Testis (tissue), 2 donors: ENCODE measurements at regions not wholly inside any gene's neighbourhood (a gene's known extent, or its start where the extent isn't known, plus 50 kb on each side); places are given as distances from the start of the nearest gene placed in this dataset.
A peak's percentile ranks its signal among the peaks of the same experiment; 100 is the strongest.

Experiments used
- DNase-seq: peaks from one replicate; pipeline ENCODE4 v3.0.0-alpha.2; 2019
- H3K27ac ChIP-seq, 2 donors: fragments of 200-600 bp; sonication (generic); one replicate each; pipeline ENCODE4 v1.5.1; 2019
- H3K27me3 ChIP-seq: fragments of 200-600 bp; sonication (generic); one replicate; pipeline ENCODE4 v1.5.1; 2019
- H3K36me3 ChIP-seq: fragments of 200-600 bp; sonication (generic); one replicate; pipeline ENCODE4 v1.5.1; 2017; ENCODE audit warnings: low read depth; ENCODE audit errors: missing control alignments
- H3K4me1 ChIP-seq: fragments of 200-600 bp; sonication (generic); one replicate; pipeline ENCODE4 v1.5.1; 2019
- H3K4me3 ChIP-seq, 2 donors: fragments of 200-600 bp; sonication (generic); one replicate each; pipeline ENCODE4 v1.5.1; 2017 to 2019
- H3K9me3 ChIP-seq: fragments of 200-600 bp; sonication (generic); one replicate; pipeline ENCODE4 v1.5.1; 2017
- POLR2A ChIP-seq: fragments of 450-650 bp; IDR thresholded peaks from one replicate; pipeline ENCODE4 v1.6.1; 2017; ENCODE audit warnings: antibody characterized with exemption, mild to moderate bottlenecking, moderate library complexity
- WGBS, 2 donors: methylation state at CpG; one replicate each; pipeline ENCODE4 v1.1.5; 2018; 5-methylcytosine and 5-hydroxymethylcytosine counted together
- intact Hi-C: fragments of 100-400 bp; cut with DNase I; formaldehyde crosslinking; loops from one replicate; pipeline ENCODE4 v1.15.1; 2023; ENCODE audit warnings: low total_unique reads
- TF ChIP-seq, protein P1 (sequence below), 3 experiments: fragments of 450-650 bp in 2 of 3; fragments of 200-600 bp in 1 of 3; sonication (generic) in 1 of 3; IDR thresholded peaks; one replicate each; pipeline ENCODE4 v1.5.1; 2016 to 2019; ENCODE audit warnings: antibody characterized with exemption in 3 of 3, mild to moderate bottlenecking in 2 of 3, moderate library complexity in 1 of 3

DNA sequence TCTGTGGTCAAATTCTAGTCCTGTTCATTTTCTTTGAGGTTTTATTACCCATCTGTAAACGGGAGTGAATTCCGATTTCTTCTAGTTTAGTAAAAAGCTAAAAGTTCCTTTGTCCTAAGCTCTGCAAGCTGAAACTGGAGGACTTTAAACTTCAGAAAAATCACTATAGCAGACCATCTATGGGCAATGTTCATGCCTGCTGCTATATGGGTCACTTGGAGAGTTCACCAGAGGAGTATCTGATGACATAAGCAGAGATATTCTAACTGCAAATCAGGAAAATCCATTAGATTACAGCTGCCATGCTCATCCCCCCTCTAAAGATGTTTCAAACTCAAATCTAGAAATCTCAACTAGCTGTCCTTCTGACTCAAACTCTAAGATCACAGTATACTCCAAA, 193.0 kb upstream of the RTL1 start:
- 91 to 92% methylated on average over 2 of the region's 2 CpGs for WGBS, 2 donors
- Histone ChIP-seq H3K9me3 (no peaks in the 10 kb centered on the region), H3K27me3 (no peaks in the 10 kb centered on the region), H3K36me3 (no peaks in the 10 kb centered on the region), H3K27ac (no peak overlapping the region), H3K4me3 (no peak overlapping the region), H3K4me1 (no peaks in the 10 kb centered on the region)
- intact Hi-C loops, result no loop called here
- TF ChIP-seq, protein P1, sequence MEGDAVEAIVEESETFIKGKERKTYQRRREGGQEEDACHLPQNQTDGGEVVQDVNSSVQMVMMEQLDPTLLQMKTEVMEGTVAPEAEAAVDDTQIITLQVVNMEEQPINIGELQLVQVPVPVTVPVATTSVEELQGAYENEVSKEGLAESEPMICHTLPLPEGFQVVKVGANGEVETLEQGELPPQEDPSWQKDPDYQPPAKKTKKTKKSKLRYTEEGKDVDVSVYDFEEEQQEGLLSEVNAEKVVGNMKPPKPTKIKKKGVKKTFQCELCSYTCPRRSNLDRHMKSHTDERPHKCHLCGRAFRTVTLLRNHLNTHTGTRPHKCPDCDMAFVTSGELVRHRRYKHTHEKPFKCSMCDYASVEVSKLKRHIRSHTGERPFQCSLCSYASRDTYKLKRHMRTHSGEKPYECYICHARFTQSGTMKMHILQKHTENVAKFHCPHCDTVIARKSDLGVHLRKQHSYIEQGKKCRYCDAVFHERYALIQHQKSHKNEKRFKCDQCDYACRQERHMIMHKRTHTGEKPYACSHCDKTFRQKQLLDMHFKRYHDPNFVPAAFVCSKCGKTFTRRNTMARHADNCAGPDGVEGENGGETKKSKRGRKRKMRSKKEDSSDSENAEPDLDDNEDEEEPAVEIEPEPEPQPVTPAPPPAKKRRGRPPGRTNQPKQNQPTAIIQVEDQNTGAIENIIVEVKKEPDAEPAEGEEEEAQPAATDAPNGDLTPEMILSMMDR (IDR thresholded peaks at IDR 0.05), result no peak
- no peak for TF ChIP-seq POLR2A
- DNase-seq, result no peak

DNA sequence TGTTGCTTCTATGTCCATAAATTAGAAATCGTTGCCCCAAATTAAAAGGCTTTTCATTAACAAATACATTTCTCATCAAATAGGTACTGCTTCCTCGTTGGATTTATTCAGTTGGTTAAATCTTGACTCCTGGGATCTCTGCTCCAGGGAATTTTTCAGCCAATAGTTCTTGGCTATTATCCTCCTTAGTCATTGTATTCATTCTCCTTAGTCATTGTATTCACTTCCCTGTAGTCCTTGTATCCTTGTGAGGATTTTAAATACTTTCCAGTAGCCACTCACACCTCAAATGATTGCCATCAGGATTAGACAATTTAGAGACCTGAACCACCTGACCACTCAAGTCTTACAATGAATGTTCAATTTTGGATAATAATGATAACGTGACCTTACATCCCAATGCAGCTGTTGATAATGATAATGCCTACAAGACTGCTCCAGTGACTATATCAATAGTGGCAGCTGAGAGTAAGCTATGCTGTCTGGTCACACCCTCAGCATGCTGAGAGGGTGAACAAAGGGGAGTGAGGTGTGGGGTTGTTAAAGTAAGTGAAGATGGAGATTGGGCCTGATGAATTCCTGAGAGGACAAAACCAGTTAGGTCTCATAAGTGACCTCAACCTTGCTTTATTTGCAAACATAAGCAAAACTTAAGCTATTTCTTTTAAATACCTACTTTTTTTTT, 193.7 kb upstream of the RTL1 start:
- 86 to 92% methylated on average over 3 of the region's 3 CpGs for WGBS, 2 donors
- no peak for TF ChIP-seq POLR2A
- TF ChIP-seq, protein P1 (IDR thresholded peaks at IDR 0.05), result no peak
- Histone ChIP-seq H3K27me3 (no peaks in the 10 kb centered on the region), H3K27ac (no peak overlapping the region), H3K36me3 (no peaks in the 10 kb centered on the region), H3K4me1 (no peaks in the 10 kb centered on the region), H3K4me3 (no peak overlapping the region), H3K9me3 (no peaks in the 10 kb centered on the region)
- intact Hi-C loops, result no loop called here
- DNase-seq, result peak; percentile 1

DNA sequence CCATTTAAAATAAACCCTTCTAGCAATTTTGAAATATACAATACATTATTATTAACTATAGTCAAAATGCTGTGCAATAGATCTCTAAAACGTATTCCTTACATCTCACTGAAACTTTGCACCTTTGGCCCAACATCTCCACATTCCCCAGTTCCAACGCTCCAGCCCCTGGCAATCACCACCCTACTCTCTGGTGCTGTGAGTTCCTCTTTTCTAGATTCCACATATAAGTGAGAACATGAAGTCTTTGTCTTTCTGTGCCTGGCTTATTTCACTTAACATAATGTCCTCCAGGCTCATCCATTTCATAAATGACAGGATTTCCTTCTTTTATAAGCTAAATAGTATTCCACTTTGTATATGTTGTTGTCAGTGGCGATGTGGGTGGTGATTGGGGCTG, 194.7 kb upstream of the RTL1 start:
- H3K36me3 ChIP-seq, result no peaks in the 10 kb centered on the region
- no peak for DNase-seq
- no peaks in the 10 kb centered on the region for H3K9me3 ChIP-seq
- H3K4me1 ChIP-seq, result no peaks in the 10 kb centered on the region
- 81 to 85% methylated on average over 3 of the region's 3 CpGs for WGBS, 2 donors
- no peak overlapping the region for H3K4me3 ChIP-seq
- intact Hi-C loops, result no loop called here
- H3K27me3 ChIP-seq, result no peaks in the 10 kb centered on the region
- H3K27ac ChIP-seq, result no peak overlapping the region
- TF ChIP-seq, protein P1 (IDR thresholded peaks at IDR 0.05), result no peak
- TF ChIP-seq POLR2A, result no peak

DNA sequence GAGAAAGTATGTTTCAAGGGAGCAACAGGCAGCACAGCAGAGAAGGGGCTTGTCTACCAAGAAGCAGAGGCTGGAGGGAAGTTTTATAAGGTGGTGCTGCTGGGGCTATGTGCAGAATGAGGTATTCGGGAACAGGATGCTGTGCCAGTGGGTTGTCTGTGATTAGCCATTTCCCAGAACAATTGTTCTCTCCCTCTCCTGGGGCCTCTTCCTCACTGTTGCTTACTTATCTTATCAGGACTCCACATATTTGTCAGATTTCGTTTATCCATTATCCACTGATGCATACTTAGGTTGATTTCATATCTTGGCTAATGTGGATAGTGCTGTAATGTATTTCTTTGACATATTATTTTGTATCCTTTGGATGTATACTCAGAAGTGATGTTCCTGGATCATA, 195.1 kb upstream of the RTL1 start:
- no peak overlapping the region for H3K4me3 ChIP-seq
- peak; percentile 2 for DNase-seq
- no peaks in the 10 kb centered on the region for H3K9me3 ChIP-seq
- WGBS, 2 donors, result 36 to 52% methylated on average over 2 of the region's 2 CpGs
- TF ChIP-seq, protein P1 (IDR thresholded peaks at IDR 0.05), result no peak
- no peak for TF ChIP-seq POLR2A
- intact Hi-C loops, result no loop called here
- no peaks in the 10 kb centered on the region for H3K4me1 ChIP-seq
- H3K27me3 ChIP-seq, result no peaks in the 10 kb centered on the region
- H3K27ac ChIP-seq, result no peak overlapping the region
- no peaks in the 10 kb centered on the region for H3K36me3 ChIP-seq

DNA sequence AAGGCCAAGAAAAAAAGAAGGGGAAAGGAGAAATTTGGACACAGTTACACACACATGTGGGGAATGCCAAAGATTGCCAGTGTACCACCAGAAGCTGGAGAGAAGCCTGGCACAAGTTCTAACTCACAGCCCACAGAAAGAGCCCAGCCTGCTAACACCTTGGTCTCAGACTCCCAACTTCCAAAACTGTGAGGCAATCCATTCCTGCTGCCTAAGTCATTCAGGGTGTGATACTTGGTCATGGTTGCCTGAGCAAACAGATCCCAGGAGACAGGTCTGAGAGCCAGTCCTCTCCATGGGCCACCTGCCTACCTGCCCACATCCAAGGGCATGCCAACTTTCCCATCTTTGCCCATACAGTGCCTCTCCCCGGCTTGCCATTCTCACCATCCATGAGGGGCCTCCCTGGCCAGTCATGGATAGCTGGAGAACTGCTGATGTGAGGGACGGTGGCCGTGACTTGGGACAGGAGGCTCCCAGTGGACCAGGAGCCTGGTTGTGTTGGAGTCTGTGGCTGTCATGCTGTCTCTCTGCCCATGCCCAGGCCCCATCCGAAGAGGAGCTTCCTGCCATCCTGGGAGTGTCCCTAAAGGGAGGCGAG, 198.0 kb upstream of the RTL1 start:
- 89 to 90% methylated on average over 3 to 5 of the region's 5 CpGs for WGBS, 2 donors
- intact Hi-C loops, result no loop called here
- Histone ChIP-seq H3K4me3 (no peak overlapping the region), H3K27me3 (no peaks in the 10 kb centered on the region), H3K4me1 (no peaks in the 10 kb centered on the region), H3K36me3 (no peaks in the 10 kb centered on the region), H3K9me3 (no peaks in the 10 kb centered on the region), H3K27ac (no peak overlapping the region)
- DNase-seq, result peak; percentile 3
- TF ChIP-seq POLR2A, result no peak
- TF ChIP-seq, protein P1 (IDR thresholded peaks at IDR 0.05), result no peak
